ENCODE measurements at regions not wholly inside any gene's neighbourhood (a gene's known extent, or its start where the extent isn't known, plus 50 kb on each side); places are given as distances from the start of the nearest gene placed in this dataset.

DNA sequence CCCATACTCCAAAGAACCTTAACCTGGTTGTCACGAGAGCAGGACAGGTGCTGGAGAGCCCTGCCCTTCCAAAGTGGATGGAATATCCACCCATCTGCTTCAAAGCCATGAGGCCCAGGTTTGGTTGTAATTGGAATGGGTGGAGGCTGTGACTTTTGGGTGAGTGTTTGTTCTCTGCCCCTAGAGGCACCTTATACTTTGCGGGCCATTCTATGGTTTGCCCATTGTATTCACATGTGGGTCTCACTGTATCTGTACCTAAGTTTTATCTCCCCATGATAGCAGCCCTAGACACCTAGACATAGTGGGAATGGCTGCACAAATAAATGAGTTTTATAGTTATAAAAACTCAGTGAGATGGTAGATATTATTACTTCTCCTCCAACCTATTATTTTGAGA lies 67.1 kb upstream of the NAA20 start:
- TF ChIP-seq, protein P1, sequence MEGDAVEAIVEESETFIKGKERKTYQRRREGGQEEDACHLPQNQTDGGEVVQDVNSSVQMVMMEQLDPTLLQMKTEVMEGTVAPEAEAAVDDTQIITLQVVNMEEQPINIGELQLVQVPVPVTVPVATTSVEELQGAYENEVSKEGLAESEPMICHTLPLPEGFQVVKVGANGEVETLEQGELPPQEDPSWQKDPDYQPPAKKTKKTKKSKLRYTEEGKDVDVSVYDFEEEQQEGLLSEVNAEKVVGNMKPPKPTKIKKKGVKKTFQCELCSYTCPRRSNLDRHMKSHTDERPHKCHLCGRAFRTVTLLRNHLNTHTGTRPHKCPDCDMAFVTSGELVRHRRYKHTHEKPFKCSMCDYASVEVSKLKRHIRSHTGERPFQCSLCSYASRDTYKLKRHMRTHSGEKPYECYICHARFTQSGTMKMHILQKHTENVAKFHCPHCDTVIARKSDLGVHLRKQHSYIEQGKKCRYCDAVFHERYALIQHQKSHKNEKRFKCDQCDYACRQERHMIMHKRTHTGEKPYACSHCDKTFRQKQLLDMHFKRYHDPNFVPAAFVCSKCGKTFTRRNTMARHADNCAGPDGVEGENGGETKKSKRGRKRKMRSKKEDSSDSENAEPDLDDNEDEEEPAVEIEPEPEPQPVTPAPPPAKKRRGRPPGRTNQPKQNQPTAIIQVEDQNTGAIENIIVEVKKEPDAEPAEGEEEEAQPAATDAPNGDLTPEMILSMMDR (conservative IDR thresholded peaks at IDR 0.05), result no peak
- TF ChIP-seq ZFX (IDR thresholded peaks at IDR 0.05), result no peak
